IMR-90 (cell line): ENCODE measurements at regions not wholly inside any gene's neighbourhood (a gene's known extent, or its start where the extent isn't known, plus 50 kb on each side); places are given as distances from the start of the nearest gene placed in this dataset.

ENCODE experiments used
- ATAC-seq: fragments of 200-7000 bp; cut with Tn5 transposase; 2 replicates; pipeline ENCODE4 v1.9.1; 2020; ENCODE audit warnings: low read depth, mild to moderate bottlenecking, moderate library complexity
- BruUV-seq: library from RNA; stranded (reverse); fragments of 400-500 nt; replicated peaks from 2 replicates; lab custom pipeline; 2021; lab: Mats Ljungman, UMichigan
- CTCF ChIA-PET: fragments of 300-600 bp; formaldehyde crosslinking; extraction: SDS; loops from one replicate; lab custom pipeline; 2021; ENCODE audit warnings: antibody characterized with exemption; lab: Yijun Ruan, JAX
- POLR2A ChIA-PET: fragments of 300-600 bp; sonication (Branson Sonifier 250); formaldehyde crosslinking; loops from one replicate; lab custom pipeline; 2022; ENCODE audit warnings: antibody characterized with exemption; ENCODE audit not compliant: unreplicated experiment; lab: Charles Lee
- DNase-seq: peaks from one replicate; pipeline ENCODE4 v3.0.0; 2013
- H2AFZ ChIP-seq: replicated peaks from 2 replicates; pipeline ENCODE3; 2013; ENCODE audit warnings: low read length, mild to moderate bottlenecking; ENCODE audit not compliant: poor library complexity
- H2AK5ac ChIP-seq: 2 replicates; pipeline ENCODE4 v1.6.1; 2013; ENCODE audit warnings: low read depth, low read length, inconsistent platforms
- H2AK9ac ChIP-seq: replicated peaks from 2 replicates; pipeline ENCODE3; 2013; ENCODE audit warnings: mild to moderate bottlenecking, low read depth, low read length, moderate library complexity; ENCODE audit not compliant: poor library complexity
- H2BK120ac ChIP-seq: 2 replicates; pipeline ENCODE4 v1.6.1; 2013; ENCODE audit warnings: low read depth, low read length, inconsistent platforms
- H2BK15ac ChIP-seq: 3 replicates; pipeline ENCODE4 v1.6.1; 2013; ENCODE audit warnings: low read depth, low read length, inconsistent platforms
- H2BK20ac ChIP-seq: 2 replicates; pipeline ENCODE4 v1.6.1; 2013; ENCODE audit warnings: low read depth, mild to moderate bottlenecking, inconsistent platforms, low read length, moderate library complexity
- H2BK5ac ChIP-seq: 2 replicates; pipeline ENCODE4 v1.6.1; 2013; ENCODE audit warnings: mild to moderate bottlenecking, low read depth, low read length, inconsistent platforms; ENCODE audit not compliant: poor library complexity, severe bottlenecking
- H3K14ac ChIP-seq: replicated peaks from 2 replicates; pipeline ENCODE4 v1.6.1; 2013; ENCODE audit warnings: low read depth, low read length, inconsistent platforms
- H3K18ac ChIP-seq: 2 replicates; pipeline ENCODE4 v1.6.1; 2013; ENCODE audit warnings: low read depth, low read length, control low read depth
- H3K23ac ChIP-seq: 2 replicates; pipeline ENCODE4 v1.6.1; 2013; ENCODE audit warnings: low read depth, low read length, inconsistent platforms
- H3K27ac ChIP-seq: 2 replicates; pipeline ENCODE4 v1.5.1; 2013; ENCODE audit warnings: mild to moderate bottlenecking, control low read depth, low read length; ENCODE audit not compliant: insufficient read depth
- H3K27me3 ChIP-seq: 2 replicates; pipeline ENCODE4 v1.6.1; 2013; ENCODE audit warnings: low read length; ENCODE audit not compliant: control insufficient read depth, insufficient read depth
- H3K36me3 ChIP-seq: 2 replicates; pipeline ENCODE4 v1.6.1; 2013; ENCODE audit warnings: low read length, mixed read lengths; ENCODE audit not compliant: control insufficient read depth, insufficient read depth
- H3K4ac ChIP-seq: 2 replicates; pipeline ENCODE4 v1.6.1; 2013; ENCODE audit warnings: low read depth, low read length, inconsistent platforms
- H3K4me1 ChIP-seq: 2 replicates; pipeline ENCODE4 v1.6.1; 2013; ENCODE audit warnings: low read length, mixed read lengths; ENCODE audit not compliant: control insufficient read depth, insufficient read depth
- H3K4me2 ChIP-seq: 2 replicates; pipeline ENCODE4 v1.6.1; 2013; ENCODE audit warnings: low read depth, mild to moderate bottlenecking, control low read depth, low read length, moderate library complexity
- H3K4me3 ChIP-seq: 2 replicates; pipeline ENCODE4 v1.5.1; 2013; ENCODE audit warnings: low read depth, mild to moderate bottlenecking, control low read depth, low read length, moderate library complexity; ENCODE audit not compliant: insufficient read depth
- H3K56ac ChIP-seq: 2 replicates; pipeline ENCODE4 v1.6.1; 2013; ENCODE audit warnings: low read length, inconsistent platforms; ENCODE audit not compliant: insufficient read depth; ENCODE audit errors: extremely low read depth
- H3K79me1 ChIP-seq, 2 experiments: 2 replicates each; pipeline ENCODE4 v1.6.1; 2013; ENCODE audit warnings: low read length in 2 of 2, inconsistent platforms in 1 of 2, low read depth in 1 of 2
- H3K9ac ChIP-seq: 2 replicates; pipeline ENCODE4 v1.6.1; 2013; ENCODE audit warnings: low read depth, low read length, control low read depth
- H3K9me1 ChIP-seq: 2 replicates; pipeline ENCODE4 v1.6.1; 2013; ENCODE audit warnings: low read length, inconsistent platforms; ENCODE audit not compliant: insufficient read depth
- H3K9me3 ChIP-seq: 2 replicates; pipeline ENCODE4 v1.6.1; 2013; ENCODE audit warnings: low read length; ENCODE audit not compliant: control insufficient read depth, insufficient read depth
- H4K20me1 ChIP-seq: 2 replicates; pipeline ENCODE4 v1.6.1; 2013; ENCODE audit warnings: low read length, inconsistent platforms; ENCODE audit not compliant: insufficient read depth
- H4K5ac ChIP-seq: 2 replicates; pipeline ENCODE4 v1.6.1; 2013; ENCODE audit warnings: mild to moderate bottlenecking, low read depth, low read length, control low read depth
- H4K8ac ChIP-seq, 2 experiments: 2 replicates each; pipeline ENCODE4 v1.6.1; 2013; ENCODE audit warnings: low read depth in 2 of 2, low read length in 2 of 2, control low read depth in 1 of 2, inconsistent platforms in 1 of 2
- H4K91ac ChIP-seq: 2 replicates; pipeline ENCODE4 v1.6.1; 2013; ENCODE audit warnings: low read depth, low read length, inconsistent platforms; ENCODE audit not compliant: insufficient read depth
- BHLHE40 ChIP-seq: fragments of 150-350 bp; IDR thresholded peaks from 2 replicates; pipeline ENCODE4 v1.6.1; 2016; ENCODE audit warnings: mild to moderate bottlenecking, low read depth, low read length
- CEBPB ChIP-seq: IDR thresholded peaks from 2 replicates; pipeline ENCODE4 v1.6.1; 2012; ENCODE audit warnings: low read depth, low read length, improper control_type of control experiment
- CHD1 ChIP-seq: IDR thresholded peaks from 2 replicates; pipeline ENCODE4 v1.6.1; 2012; ENCODE audit warnings: low read depth, low read length, improper control_type of control experiment
- FOS ChIP-seq: fragments of 150-350 bp; IDR thresholded peaks from 2 replicates; pipeline ENCODE4 v1.6.1; 2016; ENCODE audit warnings: low read depth, low read length
- MAFK ChIP-seq: IDR thresholded peaks from 2 replicates; pipeline ENCODE4 v1.6.1; 2012; ENCODE audit warnings: low read depth, low read length, improper control_type of control experiment
- MAZ ChIP-seq: IDR thresholded peaks from 2 replicates; pipeline ENCODE4 v1.6.1; 2012; ENCODE audit warnings: low read depth, mild to moderate bottlenecking, low read length, improper control_type of control experiment, moderate library complexity, borderline replicate concordance
- MXI1 ChIP-seq: IDR thresholded peaks from 2 replicates; pipeline ENCODE4 v1.6.1; 2012; ENCODE audit warnings: low read depth, mild to moderate bottlenecking, low read length, moderate library complexity, borderline replicate concordance
- NFE2L2 ChIP-seq: fragments of 150-350 bp; IDR thresholded peaks from 2 replicates; pipeline ENCODE4 v1.6.1; 2016; ENCODE audit warnings: low read depth, mild to moderate bottlenecking, low read length
- POLR2A ChIP-seq: IDR thresholded peaks from 2 replicates; pipeline ENCODE4 v1.6.1; 2012; ENCODE audit warnings: mild to moderate bottlenecking, low read depth, low read length
- RAD21 ChIP-seq: IDR thresholded peaks from 2 replicates; pipeline ENCODE4 v1.6.1; 2012; ENCODE audit warnings: low read length, improper control_type of control experiment
- RCOR1 ChIP-seq: IDR thresholded peaks from 2 replicates; pipeline ENCODE4 v1.6.1; 2012; ENCODE audit warnings: mild to moderate bottlenecking, low read length, improper control_type of control experiment; ENCODE audit not compliant: insufficient replicate concordance
- RFX5 ChIP-seq: IDR thresholded peaks from 2 replicates; pipeline ENCODE4 v1.8.0; 2012; ENCODE audit warnings: low read depth, mild to moderate bottlenecking, low read length, moderate library complexity
- SMC3 ChIP-seq: fragments of 150-350 bp; IDR thresholded peaks from 2 replicates; pipeline ENCODE4 v1.6.1; 2016; ENCODE audit warnings: low read depth, mild to moderate bottlenecking, antibody characterized with exemption, low read length, moderate library complexity
- WGBS, 2 experiments: methylation state at CpG; one replicate each; pipeline versions ENCODE4 v1.1.5 to v1.1.7; 2013; ENCODE audit warnings: missing lambda C conversion rate in 2 of 2; ENCODE audit not compliant: insufficient read length in 1 of 2; ENCODE audit errors: extremely low coverage in 2 of 2; 5-methylcytosine and 5-hydroxymethylcytosine counted together
- dilution Hi-C: fragments of 300-500 bp; cut with HindIII; formaldehyde crosslinking; loops from one replicate; pipeline ENCODE4 v1.14.3; 2018; ENCODE audit warnings: low sequenced_read_pairs; ENCODE audit not compliant: unreplicated experiment
- in situ Hi-C: fragments of 300-500 bp; cut with MboI; formaldehyde crosslinking; loops from 3 replicates; pipeline ENCODE4 v1.14.3; 2019; ENCODE audit warnings: low sequenced_read_pairs, inconsistent platforms, mixed read lengths
- intact Hi-C: fragments of 100-400 bp; cut with micrococcal nuclease; formaldehyde crosslinking; loops from 2 replicates; pipeline ENCODE4 v1.10.0; 2022
- TF ChIP-seq, protein P1 (sequence below): fragments of 150-350 bp; IDR thresholded peaks from 2 replicates; pipeline ENCODE4 v1.6.1; 2017; ENCODE audit warnings: mild to moderate bottlenecking, antibody characterized with exemption, low read length, low read depth
- TF ChIP-seq, protein P2 (sequence below): fragments of 150-350 bp; IDR thresholded peaks from 2 replicates; pipeline ENCODE4 v1.6.1; 2016; ENCODE audit warnings: low read depth, mild to moderate bottlenecking, low read length, moderate library complexity, borderline replicate concordance
- TF ChIP-seq, protein P3 (sequence below): conservative IDR thresholded peaks from 2 replicates; pipeline ENCODE4 v1.5.1; 2012; ENCODE audit warnings: mild to moderate bottlenecking, low read depth, low read length, improper control_type of control experiment

DNA sequence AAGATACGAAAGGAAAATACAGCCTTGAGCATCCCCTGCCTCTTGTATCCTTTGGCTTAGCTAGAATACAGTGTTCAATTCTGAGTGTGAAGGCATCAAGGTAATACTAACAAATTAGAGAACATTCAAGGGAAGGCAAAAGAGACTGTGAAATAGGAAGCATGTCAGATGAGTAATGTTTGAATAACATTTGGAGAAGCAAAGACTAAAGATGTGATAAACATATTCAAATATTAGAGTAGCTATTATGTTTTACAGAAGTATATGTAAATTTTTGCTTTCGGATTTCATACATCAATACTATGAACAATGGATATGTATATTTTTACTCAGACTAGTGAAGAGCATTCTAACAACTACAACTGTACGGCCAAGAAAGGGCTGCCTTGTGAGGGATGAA lies 161.7 kb upstream of the FN1 start:
- H2AK5ac ChIP-seq, result no peak overlapping the region
- H2AK9ac ChIP-seq, result no peak overlapping the region
- H3K56ac ChIP-seq, result no peak overlapping the region
- TF ChIP-seq, protein P1, sequence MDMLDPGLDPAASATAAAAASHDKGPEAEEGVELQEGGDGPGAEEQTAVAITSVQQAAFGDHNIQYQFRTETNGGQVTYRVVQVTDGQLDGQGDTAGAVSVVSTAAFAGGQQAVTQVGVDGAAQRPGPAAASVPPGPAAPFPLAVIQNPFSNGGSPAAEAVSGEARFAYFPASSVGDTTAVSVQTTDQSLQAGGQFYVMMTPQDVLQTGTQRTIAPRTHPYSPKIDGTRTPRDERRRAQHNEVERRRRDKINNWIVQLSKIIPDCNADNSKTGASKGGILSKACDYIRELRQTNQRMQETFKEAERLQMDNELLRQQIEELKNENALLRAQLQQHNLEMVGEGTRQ, result no peak
- no peak for TF ChIP-seq POLR2A
- no peak for TF ChIP-seq NFE2L2
- no peak for TF ChIP-seq MAFK
- no peak for TF ChIP-seq SMC3
- TF ChIP-seq RFX5, result no peak
- TF ChIP-seq RAD21, result no peak
- no peak for TF ChIP-seq MXI1
- TF ChIP-seq, protein P2, sequence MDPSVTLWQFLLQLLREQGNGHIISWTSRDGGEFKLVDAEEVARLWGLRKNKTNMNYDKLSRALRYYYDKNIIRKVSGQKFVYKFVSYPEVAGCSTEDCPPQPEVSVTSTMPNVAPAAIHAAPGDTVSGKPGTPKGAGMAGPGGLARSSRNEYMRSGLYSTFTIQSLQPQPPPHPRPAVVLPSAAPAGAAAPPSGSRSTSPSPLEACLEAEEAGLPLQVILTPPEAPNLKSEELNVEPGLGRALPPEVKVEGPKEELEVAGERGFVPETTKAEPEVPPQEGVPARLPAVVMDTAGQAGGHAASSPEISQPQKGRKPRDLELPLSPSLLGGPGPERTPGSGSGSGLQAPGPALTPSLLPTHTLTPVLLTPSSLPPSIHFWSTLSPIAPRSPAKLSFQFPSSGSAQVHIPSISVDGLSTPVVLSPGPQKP, result no peak
- TF ChIP-seq CHD1, result no peak
- TF ChIP-seq, protein P3, sequence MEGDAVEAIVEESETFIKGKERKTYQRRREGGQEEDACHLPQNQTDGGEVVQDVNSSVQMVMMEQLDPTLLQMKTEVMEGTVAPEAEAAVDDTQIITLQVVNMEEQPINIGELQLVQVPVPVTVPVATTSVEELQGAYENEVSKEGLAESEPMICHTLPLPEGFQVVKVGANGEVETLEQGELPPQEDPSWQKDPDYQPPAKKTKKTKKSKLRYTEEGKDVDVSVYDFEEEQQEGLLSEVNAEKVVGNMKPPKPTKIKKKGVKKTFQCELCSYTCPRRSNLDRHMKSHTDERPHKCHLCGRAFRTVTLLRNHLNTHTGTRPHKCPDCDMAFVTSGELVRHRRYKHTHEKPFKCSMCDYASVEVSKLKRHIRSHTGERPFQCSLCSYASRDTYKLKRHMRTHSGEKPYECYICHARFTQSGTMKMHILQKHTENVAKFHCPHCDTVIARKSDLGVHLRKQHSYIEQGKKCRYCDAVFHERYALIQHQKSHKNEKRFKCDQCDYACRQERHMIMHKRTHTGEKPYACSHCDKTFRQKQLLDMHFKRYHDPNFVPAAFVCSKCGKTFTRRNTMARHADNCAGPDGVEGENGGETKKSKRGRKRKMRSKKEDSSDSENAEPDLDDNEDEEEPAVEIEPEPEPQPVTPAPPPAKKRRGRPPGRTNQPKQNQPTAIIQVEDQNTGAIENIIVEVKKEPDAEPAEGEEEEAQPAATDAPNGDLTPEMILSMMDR, result no peak
- no peak for TF ChIP-seq FOS
- TF ChIP-seq RCOR1, result no peak
- TF ChIP-seq MAZ, result no peak
- no peak for TF ChIP-seq BHLHE40
- no peak for TF ChIP-seq CEBPB
- DNase-seq (no peak), ATAC-seq (no peak)
- H3K9me3 ChIP-seq, result no peaks in the 10 kb centered on the region
- no peak overlapping the region for H4K8ac ChIP-seq
- no CpG with 5 or more reads among the region's 3 CpGs for WGBS, 2 experiments
- H2AFZ ChIP-seq, result no peak overlapping the region
- no peaks in the 10 kb centered on the region for H3K9me1 ChIP-seq
- no peak overlapping the region for H2BK120ac ChIP-seq
- H4K91ac ChIP-seq, result no peak overlapping the region
- H4K5ac ChIP-seq, result no peak overlapping the region
- no peaks in the 10 kb centered on the region for H3K27me3 ChIP-seq
- H2BK5ac ChIP-seq, result peak overlapping the region; percentile 89
- H3K79me1 ChIP-seq, result no peaks in the 10 kb centered on the region
- H3K4me1 ChIP-seq, result peaks cover 2% of the 10 kb centered on the region; the same call in 1 of the 2 replicates
- ChIA-PET CTCF (no interaction called here), POLR2A (no interaction called here)
- H2BK15ac ChIP-seq, result no peak overlapping the region; the same call in 2 of the 3 replicates
- no peak overlapping the region for H3K4me2 ChIP-seq
- intact Hi-C loops (no loop called here), dilution Hi-C loops (no loop called here), in situ Hi-C loops (no loop called here)
- no peak overlapping the region for H3K4me3 ChIP-seq
- no peak overlapping the region for H3K4ac ChIP-seq
- H4K20me1 ChIP-seq, result no peaks in the 10 kb centered on the region
- H3K9ac ChIP-seq, result no peak overlapping the region
- H3K14ac ChIP-seq, result no peak overlapping the region
- H2BK20ac ChIP-seq, result 0 out of 2 replicates have a peak overlapping the region, but pooled peaks have one; percentile 23
- no peak overlapping the region for H3K23ac ChIP-seq
- BruUV-seq, result no TSS peak
- peak overlapping the region; percentile 12 for H3K18ac ChIP-seq
- no peak overlapping the region for H3K27ac ChIP-seq
- H3K36me3 ChIP-seq, result no peaks in the 10 kb centered on the region
